ENCODE measurements at regions not wholly inside any gene's neighbourhood (a gene's known extent, or its start where the extent isn't known, plus 50 kb on each side); places are given as distances from the start of the nearest gene placed in this dataset.

DNA sequence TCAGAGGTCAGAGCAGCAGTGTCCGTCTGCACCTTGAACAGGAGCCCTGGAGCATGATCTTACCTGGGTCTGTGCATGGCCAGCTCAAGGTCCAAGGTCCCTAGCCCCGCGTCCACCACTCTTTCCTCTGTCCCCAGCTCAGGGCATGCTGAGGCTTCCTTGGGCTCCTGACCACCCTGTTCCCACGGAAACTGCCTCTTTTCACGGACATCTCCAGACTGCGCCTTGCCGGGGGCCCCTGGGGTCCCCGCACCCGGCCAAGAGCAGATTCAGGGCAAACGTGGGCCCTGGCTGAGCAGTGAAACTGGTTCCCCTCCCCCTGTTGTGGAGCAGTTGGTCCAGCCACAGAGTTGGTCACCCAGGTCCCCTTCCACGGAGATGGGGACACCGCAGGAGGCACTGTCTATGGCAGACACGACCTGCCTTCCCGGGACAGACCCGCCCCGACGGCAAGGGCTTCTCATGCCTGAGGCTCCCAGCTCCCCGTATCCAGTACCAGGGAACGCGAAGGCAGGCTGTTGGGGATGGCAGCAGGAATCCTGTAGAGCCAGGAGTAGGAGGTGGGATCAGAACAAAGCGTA, 217.4 kb upstream of the PPP2R2D start:
- DNase-seq (ENCODE audit: low read depth in 2 of 3, low spot score in 2 of 3), result no peak

DNA sequence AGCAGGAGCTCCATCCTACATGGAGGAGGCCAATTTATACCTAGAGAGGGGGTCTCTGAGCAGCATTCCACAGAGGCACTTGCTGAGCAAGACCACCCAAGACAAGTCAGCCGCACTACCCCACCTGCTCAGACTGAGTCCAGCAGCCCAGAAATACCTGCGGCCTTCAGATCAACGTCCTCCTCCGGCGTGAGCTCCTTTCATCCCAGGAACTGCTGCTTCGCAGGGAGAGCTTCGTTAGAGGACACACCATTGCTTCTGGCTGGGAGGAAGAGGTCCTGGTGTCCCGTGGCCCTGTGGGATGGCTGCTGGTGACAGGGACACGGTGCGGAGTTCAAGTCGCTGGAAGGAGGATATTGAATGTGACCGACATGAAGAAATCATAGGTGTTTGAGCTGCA, 216.9 kb upstream of the PPP2R2D start:
- no peak for DNase-seq (ENCODE audit: low read depth in 2 of 3, low spot score in 2 of 3)

DNA sequence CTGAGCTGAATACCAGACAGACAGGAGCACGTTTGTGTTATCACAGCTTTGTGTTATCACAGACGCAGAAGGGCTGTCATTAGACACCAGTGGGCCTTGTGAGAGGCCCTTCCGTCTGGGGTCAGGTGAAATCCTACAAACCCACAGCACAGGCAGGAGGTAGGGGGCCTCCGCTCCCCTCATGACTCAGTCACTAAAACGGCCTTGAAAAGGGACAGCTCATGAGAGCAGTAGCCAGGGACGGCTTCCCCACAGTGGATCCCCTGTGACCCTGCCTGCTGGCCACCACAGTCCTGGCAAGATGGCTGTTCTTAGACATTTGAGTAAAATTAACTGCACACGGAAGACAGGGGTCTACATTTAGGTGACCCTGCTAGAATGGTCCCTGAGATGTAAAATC, 215.8 kb upstream of the PPP2R2D start:
- DNase-seq (ENCODE audit: low read depth in 2 of 3, low spot score in 2 of 3), result no peak

DNA sequence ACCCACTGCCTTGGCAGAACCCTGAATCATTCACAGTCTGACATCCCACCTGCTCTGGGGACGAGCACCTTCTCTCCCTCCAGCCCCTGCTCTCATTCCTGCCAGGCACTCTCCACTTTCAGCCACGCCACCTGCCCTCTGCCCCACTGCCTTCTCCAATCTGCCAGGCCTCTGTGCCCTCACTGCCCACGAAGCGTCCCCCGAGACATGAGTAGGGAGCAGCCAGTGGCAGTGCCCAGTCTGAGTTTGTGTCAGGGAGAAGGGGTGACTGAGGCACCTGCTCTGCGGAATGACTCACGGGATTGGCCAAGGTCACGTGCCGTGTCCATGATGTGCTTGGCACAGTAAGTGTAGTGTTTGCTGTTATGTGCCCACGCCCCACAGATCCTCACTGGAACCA, 215.2 kb upstream of the PPP2R2D start:
- DNase-seq (ENCODE audit: low read depth in 2 of 3, low spot score in 2 of 3), result no peak

DNA sequence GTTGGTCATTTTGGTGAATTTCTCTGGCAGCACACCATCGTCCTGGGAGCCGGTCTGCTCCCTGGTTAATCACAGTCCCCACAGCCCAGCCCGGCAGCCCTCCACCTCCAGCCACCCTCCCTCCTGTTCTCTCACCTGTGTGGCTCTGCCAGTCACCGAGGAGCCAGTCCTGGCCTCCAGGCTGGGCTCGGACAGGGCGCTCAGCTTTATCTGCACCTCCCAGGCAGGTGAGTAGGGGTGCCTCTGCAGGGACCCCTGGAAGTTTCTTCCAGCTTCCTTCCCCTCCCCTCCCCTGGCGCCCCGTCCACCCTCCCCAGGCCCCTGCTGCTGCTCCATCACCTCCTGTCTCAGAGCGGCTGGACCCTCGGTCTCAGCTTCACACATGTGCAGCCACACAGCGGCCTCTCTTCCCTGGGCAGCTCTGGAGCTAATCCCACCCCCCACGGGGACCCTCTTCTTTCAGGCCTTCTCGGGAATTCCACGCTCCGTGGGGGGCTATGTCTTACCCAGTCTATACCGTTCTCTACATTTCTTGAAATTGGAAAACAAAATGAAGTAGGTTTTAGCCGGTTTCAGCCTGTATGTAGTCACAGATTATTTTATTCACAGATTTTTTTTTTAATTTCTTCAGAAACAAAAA, 213.9 kb upstream of the PPP2R2D start:
- no peak for DNase-seq (ENCODE audit: low read depth in 2 of 3, low spot score in 2 of 3)

DNA sequence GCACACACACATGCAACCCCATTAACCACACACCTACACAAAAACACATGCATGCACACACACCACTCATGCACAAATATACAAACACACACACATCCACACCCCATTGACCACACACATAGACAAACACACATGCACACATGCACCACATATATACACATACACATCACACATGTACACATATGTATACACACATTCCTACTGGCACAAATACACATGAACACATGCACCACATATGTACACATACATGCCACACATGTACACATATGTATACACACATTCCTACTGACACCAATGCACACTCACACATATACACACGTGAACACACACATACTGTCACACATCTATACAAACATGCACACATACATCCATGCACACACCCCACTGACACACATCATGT, 212.5 kb upstream of the PPP2R2D start:
- DNase-seq (ENCODE audit: low read depth in 2 of 3, low spot score in 2 of 3), result no peak

DNA sequence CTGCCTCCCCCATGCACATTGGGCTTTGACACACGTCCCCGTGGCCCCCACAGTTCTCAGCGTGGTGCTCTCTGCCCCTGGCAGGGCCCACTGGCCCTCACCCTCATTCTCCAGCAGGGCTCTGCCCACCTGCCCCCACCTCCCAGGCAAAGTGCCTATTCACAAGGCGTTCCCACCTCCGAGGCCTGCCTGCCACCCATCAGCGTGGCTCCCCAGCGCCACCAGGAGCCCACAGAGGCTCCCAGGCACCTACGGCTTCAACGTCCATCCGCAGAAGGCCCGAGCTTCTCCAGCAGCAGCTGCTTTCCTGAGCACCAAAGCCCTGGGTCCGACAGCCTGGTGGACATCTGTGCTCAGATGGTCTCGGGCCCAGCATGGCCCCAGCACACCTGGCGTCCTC, 211.8 kb upstream of the PPP2R2D start:
- no peak for DNase-seq (ENCODE audit: low read depth in 2 of 3, low spot score in 2 of 3)

DNA sequence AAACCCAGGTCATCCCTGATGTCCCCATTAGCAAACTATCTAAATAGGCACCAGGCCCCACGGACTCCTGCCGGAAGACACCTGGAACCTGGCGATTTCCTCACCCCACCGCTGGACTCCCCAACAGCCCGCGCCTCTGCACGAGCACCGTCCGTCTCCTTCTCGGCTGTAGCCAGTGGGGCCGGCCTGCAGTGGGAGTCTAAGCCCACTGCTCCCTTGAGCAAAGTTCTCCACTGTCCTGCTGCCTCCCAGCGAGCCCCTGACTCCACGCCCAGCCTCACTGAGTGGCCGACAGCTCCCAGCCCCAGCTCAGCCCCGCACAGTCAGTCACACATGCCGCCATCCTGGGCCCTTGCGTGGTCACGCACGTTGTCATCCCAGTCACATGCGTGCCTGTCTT, 211.3 kb upstream of the PPP2R2D start:
- no peak for DNase-seq (ENCODE audit: low read depth in 2 of 3, low spot score in 2 of 3)

DNA sequence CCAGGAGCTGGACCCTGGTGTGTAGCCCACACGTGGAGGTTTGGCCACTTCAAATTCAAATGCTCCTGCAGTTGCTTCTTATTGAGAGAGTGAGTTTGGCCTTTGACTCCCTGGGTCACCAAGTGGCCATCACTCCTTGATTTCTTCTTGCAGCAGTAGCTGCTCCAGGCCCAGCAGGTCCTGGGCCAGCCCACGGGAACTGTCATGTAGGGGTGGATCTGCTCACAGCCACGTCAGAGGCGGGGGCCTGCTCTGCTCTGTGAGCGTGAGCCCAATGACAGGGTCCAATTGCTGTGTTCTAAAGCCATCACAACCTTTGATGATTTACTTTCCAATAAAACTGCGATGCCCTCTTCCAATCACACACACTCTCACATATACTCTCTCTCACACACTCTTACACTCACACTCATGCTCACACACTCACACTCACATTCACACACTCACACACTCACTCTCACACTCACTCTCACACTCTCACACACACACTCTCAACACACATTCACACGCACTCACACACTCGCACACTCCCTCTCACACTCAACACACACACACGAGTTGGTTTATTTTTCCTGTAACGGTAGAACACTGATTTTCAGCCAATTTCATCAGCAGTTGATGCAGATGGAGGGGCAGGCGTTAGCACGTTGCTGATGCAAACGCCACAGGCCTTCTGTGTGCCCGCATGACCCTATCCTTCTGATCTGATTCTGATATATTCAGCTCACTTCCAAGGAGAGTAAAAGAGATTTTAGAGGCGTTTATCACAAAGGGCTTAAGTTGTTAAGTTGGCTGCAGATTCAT, 210.7 kb upstream of the PPP2R2D start:
- DNase-seq (ENCODE audit: low read depth in 2 of 3, low spot score in 2 of 3), result no peak

DNA sequence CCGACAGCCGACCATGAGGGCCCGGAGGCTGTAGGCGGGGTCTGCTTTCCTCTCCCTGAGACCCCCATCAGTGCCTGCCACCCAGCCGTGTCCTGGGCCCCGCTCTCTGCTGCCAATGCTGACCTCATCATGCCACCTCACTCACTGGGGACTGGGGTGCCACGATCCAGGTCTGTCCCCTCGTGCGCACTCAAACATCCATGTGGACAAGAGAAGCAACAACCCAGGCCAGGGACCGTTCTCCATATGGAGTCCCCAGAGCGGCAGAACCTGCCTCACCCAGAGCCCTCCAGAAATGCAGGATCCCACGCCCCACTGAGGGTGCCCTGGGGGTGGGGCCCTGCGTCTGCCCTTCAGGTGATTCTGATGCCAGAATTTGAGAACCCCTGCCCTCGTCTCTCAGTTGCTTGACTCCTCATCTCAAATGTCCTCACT, 210.0 kb upstream of the PPP2R2D start:
- no peak for DNase-seq (ENCODE audit: low read depth in 2 of 3, low spot score in 2 of 3)

DNA sequence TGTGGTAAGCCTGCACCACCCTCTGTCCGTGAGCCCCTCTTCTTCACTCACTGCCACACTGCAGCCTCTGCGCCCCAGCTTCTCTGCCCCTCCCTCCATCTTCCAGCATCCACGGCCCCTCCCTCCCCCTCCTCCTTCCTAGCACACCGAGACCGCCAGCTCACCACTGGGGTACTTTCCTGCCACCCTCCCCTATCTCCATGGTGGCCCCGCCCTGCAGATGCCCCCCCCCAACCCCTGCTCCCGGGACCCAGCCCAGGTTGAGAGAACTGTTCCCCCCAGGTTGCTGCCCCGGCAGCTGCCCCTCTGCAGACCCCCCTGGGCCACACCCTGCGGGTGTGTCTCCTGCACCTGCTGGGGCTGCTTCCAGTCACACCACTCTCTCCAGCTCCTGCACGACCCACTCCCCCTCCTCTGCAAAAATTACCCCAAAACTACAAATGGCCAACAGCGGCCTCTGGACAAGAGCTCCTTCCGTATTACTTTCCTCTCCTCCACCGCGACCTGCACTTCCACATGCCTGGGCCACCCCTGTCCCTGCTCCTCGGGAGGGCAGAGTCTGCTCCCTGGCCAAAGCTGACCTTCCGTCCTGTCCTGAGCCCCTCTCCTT, 209.2 kb upstream of the PPP2R2D start:
- no peak for DNase-seq (ENCODE audit: low read depth in 2 of 3, low spot score in 2 of 3)

DNA sequence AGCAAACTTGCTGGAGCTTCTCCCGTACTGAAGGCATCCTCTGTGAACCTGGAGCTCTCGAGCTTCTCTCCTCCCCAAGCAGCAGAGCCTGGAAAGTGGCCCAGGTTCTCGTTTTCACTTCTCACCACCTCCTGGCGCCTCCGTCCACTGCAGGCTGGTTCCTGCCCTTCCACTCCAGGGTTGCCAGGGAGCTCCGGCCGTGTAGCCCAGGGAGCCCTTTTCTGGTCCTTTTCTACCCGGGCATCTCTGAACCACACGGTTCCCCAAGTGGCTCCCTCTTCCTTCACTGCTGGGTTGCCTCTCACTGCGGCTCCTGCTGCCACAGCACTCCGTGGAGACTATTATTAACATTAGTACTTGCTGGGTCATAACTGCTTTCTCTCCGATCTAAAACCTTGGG, 208.6 kb upstream of the PPP2R2D start:
- DNase-seq (ENCODE audit: low read depth in 2 of 3, low spot score in 2 of 3), result no peak

DNA sequence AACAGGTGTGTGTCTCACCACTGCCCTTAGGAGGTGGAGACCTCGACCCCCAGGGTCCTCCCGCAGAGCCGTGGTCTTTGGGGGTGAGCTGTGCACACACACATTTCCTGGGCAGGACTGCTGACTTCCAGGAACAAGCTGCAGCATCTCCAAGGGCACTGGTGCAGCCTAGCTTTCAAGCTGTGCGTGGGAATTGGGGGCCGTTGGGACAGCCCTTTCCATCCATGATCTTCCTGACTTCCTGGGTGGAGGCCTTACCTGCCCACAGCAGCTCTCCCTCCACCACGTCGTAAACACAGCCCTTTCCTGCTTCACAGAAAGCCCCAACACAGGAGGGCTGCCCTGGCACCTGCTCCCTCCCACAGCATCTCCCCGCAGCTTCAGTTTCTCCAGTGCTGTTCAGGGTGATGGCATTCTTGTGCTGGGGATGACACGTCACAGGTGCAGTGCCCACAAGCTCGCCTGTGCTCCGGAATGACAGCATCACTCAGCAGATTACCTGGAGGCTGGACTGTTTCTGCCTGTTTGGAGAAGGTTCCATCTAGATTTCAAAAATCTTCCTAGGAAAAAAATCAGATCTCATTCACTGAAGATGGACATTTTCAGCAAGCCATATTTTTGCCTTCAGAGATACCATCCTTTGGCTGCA, 208.0 kb upstream of the PPP2R2D start:
- no peak for DNase-seq (ENCODE audit: low read depth in 2 of 3, low spot score in 2 of 3)

DNA sequence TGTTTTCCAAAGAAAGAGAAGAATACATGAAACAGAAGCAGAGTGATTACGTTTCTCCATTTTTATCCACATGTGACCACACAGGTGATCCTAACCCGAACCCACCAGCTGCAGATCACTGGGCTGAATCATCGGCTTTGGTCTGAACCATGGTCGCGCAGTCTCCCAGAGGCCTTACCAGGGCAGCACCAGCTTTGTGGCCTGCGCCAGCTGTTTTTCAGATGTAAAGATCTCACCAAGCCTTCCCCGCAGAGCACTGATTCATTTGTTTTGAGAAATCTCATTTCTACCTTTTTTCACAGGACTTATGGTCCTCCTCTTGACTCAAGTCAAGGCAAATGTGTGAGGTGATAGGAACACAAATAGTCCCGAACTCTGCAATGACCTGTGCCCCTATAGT, 207.0 kb upstream of the PPP2R2D start:
- DNase-seq (ENCODE audit: low read depth in 2 of 3, low spot score in 2 of 3), result no peak

DNA sequence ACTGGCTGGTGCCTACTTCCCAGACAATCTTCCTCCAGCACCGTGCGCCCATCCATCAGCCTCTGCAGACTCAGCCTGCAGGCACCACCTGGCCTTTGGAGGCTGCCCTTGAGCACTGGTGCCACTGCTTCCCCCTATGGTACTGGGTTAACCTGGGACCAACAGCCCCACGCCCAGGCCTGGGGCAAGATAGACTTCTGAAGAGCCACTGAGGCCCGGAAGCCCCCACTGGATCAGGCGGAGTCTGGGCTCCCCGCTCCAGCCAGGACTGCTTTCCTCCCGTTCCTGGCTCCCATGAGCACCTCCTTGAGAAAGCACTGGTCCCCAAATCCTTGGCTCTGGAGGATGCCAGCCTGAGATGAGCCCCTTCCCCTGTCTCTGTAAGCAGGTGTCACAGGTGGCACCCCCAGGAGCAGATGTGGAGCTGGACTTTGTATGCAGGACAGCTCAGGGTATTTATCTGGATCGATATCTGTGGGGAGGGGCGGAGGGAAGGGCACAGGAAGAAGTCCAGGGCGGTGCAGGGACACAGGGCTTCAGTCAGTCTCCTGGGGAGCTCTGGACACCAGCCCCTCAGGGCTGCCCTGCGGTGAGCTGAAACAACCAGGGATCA, 206.5 kb upstream of the PPP2R2D start:
- DNase-seq (ENCODE audit: low read depth in 2 of 3, low spot score in 2 of 3), result no peak

DNA sequence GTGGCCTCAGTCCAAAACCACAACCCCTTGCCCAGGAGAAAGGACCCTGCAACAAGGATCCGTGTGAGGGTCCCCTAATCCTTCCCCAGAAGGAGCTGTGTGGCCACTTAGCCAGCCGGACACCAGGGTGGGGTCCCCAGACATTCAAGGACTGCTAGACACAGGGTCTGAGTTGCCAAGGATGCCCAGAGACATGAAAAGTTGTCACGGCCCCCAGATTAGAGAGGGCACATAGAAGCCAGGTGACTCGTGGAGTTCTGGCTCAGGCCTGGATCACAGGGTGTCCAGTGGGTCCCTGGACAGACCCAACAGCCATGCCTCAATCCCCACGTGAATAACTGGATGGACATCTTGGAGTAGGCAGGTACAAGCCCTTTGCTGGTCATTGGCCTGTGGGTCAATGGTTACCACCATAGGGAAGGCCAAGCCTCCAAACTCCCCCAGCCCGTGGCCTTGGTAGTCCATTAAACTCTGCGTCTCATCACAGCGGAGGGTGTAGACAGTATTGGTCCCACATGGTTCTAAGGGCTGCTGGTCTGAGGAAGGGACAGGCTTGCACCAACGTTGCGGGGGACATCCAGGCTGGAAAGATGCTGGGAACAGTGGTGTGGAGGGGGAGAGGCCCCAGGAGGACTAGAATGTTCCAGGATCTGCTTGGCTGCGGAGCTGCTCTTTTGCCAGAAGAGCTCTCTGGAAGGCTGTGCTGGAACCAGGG, 205.9 kb upstream of the PPP2R2D start:
- no peak for DNase-seq (ENCODE audit: low read depth in 2 of 3, low spot score in 2 of 3)

DNA sequence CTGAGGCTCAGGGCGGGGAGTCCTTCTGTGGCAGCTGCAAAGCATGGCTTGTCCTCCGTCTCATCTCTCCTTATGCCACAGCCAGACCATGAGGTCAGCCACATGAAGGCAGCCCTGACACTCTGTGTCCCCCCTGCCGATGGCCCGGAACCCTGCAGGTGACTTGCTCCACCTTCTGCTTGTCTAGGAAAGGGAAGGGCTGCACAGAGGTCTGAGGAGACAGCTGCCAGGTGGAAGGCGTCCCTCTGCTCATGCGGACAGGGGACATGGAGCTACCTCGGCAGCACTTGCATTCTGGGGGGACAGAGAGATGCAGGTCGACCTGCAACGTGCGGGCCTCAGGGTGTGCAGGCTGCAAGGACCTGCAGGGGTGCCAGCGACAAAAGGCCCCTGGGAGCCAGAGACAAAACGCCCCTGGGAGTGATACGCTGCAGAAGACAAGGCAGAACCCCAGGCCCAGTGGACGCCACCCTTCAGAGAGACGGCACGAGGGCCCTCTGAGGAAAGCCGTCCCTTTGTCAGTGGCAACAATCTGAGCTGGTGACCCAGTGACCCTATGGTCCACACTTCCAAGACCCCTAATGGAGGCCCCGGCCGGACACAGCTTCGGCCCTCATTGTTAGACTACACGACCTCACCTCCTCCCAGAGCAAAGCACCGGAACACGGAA, 205.2 kb upstream of the PPP2R2D start:
- DNase-seq (ENCODE audit: low read depth in 2 of 3, low spot score in 2 of 3), result no peak

DNA sequence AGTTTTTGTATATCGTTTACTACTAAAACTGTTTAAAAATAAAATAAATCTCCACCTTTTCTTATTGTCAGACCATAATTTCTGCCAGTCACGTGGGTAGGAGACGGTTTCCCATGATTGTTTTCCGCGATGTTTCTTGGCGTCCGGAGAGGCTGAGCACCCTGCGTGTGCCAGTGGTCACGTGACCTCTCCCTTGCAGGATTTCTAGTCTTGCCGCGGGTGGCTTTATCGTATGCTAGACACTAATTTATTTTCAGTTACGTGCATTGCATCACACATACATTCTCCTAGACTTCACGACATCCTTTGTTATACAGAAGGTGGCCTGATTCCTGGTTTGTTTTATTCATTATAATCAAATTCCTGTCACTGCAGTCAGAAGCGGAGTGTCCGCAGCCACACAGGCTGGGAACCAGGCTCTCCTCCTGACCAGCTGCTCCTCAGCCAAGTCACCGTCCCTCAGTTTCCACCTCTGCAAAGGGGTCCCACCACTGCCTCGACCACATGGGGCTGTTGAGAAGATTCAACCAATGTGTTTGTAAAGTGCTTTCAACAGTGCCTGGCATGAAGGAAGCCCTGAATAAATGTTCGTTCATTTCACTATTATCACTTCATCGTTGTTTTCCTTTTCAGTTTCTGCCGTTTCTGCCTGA, 203.2 kb upstream of the PPP2R2D start:
- no peak for DNase-seq (ENCODE audit: low read depth in 2 of 3, low spot score in 2 of 3)

DNA sequence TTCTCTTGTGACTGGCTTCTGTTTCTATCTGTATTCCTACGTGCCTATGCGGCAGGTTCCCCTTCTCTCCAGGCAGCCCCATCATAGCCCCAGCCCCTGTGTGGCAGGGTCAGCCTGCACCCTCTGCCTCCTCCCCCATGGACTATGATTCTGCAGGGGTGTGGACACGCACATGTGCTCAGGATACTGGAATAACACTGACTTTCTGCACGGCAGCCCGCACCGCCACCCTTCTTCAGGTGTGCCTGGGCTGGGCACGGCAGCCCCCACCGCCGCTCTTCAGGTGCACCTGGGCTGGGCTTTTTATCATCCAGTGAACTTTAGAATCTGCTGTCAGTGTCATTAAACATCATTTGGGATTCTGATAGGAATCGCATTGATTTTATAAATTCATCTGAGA, 202.6 kb upstream of the PPP2R2D start:
- DNase-seq (ENCODE audit: low read depth in 2 of 3, low spot score in 2 of 3), result no peak

DNA sequence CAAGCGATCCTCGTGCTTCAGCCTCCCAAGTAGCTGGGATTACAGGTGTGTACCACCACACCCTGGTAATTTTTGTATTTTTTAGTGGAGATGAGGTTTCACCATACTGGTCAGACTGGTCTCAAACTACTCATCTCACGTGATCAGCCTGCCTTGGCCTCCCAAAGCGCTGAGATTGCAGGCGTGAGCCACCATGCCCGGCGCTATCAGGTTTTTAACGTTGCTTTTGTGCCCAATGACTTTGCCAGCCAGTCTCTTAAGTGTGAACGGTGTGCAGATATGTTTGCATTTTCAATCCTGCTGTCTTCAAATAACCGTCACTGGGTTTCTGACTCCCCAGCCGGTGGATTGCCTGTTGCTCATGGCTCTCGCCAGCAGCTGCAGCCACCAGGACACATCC, 201.8 kb upstream of the PPP2R2D start:
- DNase-seq (ENCODE audit: low read depth in 2 of 3, low spot score in 2 of 3), result no peak
